Esophagus muscularis mucosa (tissue), 4 donors: ENCODE measurements at regions not wholly inside any gene's neighbourhood (a gene's known extent, or its start where the extent isn't known, plus 50 kb on each side); places are given as distances from the start of the nearest gene placed in this dataset.

Experiments used
- DNase-seq: peaks from one replicate; pipeline ENCODE4 v3.0.0-alpha.2; 2017; ENCODE audit errors: extremely low spot score
- H3K27ac ChIP-seq, 4 donors: fragments of 200-600 bp; sonication (generic); replicated peaks in 1 of 4; 1 replicate in 3 of 4; 2 replicates in 1 of 4; pipeline ENCODE4 v1.5.1; 2016 to 2019; ENCODE audit warnings: mild to moderate bottlenecking in 1 of 4
- H3K27me3 ChIP-seq, 4 donors: fragments of 200-600 bp; sonication (generic); one replicate each; pipeline versions ENCODE4 v1.5.1 to v1.6.0; 2016 to 2019
- H3K36me3 ChIP-seq, 4 donors: fragments of 200-600 bp; sonication (generic); one replicate each; pipeline ENCODE4 v1.5.1; 2016 to 2019
- H3K4me1 ChIP-seq, 4 donors: fragments of 200-600 bp; sonication (generic); one replicate each; pipeline ENCODE4 v1.5.1; 2016 to 2019
- H3K4me3 ChIP-seq, 4 donors: fragments of 200-600 bp; sonication (generic); 1 replicate in 2 of 4; 2 replicates in 2 of 4; pipeline ENCODE4 v1.5.1; 2016 to 2019; ENCODE audit warnings: mild to moderate bottlenecking in 4 of 4, moderate library complexity in 1 of 4
- H3K9me3 ChIP-seq, 4 donors: fragments of 200-600 bp; sonication (generic); 1 replicate in 3 of 4; 2 replicates in 1 of 4; pipeline ENCODE4 v1.5.1; 2016 to 2019
- EP300 ChIP-seq: sonication (generic); formaldehyde crosslinking; IDR thresholded peaks from one replicate; pipeline ENCODE4 v1.6.1; 2017; ENCODE audit warnings: antibody characterized with exemption
- POLR2A ChIP-seq: fragments of 450-650 bp; IDR thresholded peaks from one replicate; pipeline ENCODE4 v1.6.1; 2017; ENCODE audit warnings: antibody characterized with exemption, moderate library complexity, mild to moderate bottlenecking, low read depth
- POLR2AphosphoS5 ChIP-seq, 2 donors: sonication (generic); formaldehyde crosslinking; IDR thresholded peaks; one replicate each; pipeline ENCODE4 v1.6.1; 2017; ENCODE audit warnings: antibody characterized with exemption in 2 of 2
- WGBS: methylation state at CpG from one replicate; pipeline ENCODE4 v1.1.5; 2018; 5-methylcytosine and 5-hydroxymethylcytosine counted together
- intact Hi-C: fragments of 100-400 bp; cut with DNase I; formaldehyde crosslinking; loops from one replicate; pipeline ENCODE4 v1.15.1; 2023
- TF ChIP-seq, protein P1 (sequence below), 3 experiments: fragments of 200-600 bp in 2 of 3; fragments of 450-650 bp in 1 of 3; sonication (generic) in 2 of 3; IDR thresholded peaks; one replicate each; pipeline ENCODE4 v1.5.1; 2017 to 2019; ENCODE audit warnings: antibody characterized with exemption in 3 of 3, mild to moderate bottlenecking in 2 of 3, moderate library complexity in 1 of 3

DNA sequence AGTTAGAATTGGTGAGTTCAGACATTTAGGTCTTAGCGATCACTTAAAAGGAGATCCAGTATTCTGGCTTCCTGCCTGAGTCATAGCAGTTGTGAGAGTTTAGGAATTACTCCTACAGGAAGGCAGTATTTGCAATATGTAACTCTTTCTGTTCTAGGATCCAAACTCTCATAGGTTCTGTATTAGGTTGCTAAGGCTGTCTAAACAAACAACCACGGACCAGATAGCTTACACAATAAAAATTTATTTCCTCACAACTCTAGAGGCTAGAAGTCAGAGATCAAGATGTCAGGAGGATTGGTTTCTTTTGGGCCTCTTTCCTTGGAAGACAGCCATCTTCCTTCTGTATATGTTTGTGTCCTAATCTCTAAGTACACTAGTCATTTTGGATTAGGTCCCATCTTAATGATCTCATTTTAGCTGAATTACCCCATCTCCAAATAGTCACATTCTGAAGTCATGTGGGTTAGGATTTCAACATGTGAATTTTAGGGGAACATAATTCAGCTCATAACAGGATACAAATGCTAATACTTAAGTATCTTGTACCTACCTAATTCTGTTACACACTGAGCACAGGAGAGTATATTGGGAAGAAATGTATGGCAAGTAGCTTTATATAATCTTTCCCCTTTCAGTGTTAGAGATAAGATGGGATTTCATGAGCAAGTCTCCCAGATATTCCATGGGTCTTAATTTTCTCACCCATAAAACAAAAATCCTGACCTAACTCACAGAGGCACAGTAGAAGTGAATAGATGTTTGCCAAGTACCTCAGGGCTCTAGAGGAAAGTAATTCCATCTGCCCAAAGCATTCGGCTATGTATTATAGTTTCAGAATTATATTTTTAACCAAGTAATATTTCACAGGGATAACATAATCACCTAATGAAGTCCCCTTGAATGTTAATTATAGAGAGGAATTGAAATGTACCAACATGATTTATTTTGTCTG, 144.4 kb downstream of the PTBP2 start:
- WGBS = 36% methylated on average over 3 of the region's 3 CpGs
- no peak for TF ChIP-seq POLR2A
- TF ChIP-seq POLR2AphosphoS5 (IDR thresholded peaks at IDR 0.05) = peak in 1 of 2 donors; percentile 54
- H3K4me1 ChIP-seq = peaks cover 0 to 16% (median 8%) of the 10 kb centered on the region in 4 donors
- DNase-seq = no peak
- peak overlapping the region; percentile 44 to 61 (median 52) for H3K27ac ChIP-seq
- no peaks in the 10 kb centered on the region for H3K27me3 ChIP-seq
- H3K4me3 ChIP-seq = no peak overlapping the region
- intact Hi-C loops = no loop called here
- no peaks in the 10 kb centered on the region for H3K36me3 ChIP-seq
- no peaks in the 10 kb centered on the region for H3K9me3 ChIP-seq

DNA sequence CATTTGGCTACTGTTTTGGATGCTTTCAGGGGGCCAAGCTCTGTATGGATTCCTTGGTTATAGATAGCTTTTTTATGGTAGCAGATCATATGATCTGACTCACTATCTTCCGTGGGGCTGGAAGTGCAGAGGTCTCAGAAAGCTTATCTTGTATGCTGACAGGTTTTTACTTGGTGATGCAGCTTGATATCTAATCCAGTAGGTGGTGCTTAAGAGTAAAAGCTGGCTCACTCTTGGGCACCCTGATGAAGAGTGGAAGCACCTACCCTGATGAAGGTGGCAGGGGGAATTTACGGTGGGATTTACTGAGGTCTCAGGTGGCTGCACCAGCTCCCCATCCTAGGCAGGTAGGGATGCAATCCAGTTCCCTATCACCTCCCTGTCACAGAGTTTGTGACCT, 151.2 kb downstream of the PTBP2 start:
- no peak overlapping the region for H3K27ac ChIP-seq
- no peaks in the 10 kb centered on the region for H3K4me1 ChIP-seq
- intact Hi-C loops = no loop called here
- H3K9me3 ChIP-seq = peaks cover 0 to 17% (median 11%) of the 10 kb centered on the region in 4 donors
- TF ChIP-seq, protein P1, sequence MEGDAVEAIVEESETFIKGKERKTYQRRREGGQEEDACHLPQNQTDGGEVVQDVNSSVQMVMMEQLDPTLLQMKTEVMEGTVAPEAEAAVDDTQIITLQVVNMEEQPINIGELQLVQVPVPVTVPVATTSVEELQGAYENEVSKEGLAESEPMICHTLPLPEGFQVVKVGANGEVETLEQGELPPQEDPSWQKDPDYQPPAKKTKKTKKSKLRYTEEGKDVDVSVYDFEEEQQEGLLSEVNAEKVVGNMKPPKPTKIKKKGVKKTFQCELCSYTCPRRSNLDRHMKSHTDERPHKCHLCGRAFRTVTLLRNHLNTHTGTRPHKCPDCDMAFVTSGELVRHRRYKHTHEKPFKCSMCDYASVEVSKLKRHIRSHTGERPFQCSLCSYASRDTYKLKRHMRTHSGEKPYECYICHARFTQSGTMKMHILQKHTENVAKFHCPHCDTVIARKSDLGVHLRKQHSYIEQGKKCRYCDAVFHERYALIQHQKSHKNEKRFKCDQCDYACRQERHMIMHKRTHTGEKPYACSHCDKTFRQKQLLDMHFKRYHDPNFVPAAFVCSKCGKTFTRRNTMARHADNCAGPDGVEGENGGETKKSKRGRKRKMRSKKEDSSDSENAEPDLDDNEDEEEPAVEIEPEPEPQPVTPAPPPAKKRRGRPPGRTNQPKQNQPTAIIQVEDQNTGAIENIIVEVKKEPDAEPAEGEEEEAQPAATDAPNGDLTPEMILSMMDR (IDR thresholded peaks at IDR 0.05) = no peak
- no peak for TF ChIP-seq EP300
- no peaks in the 10 kb centered on the region for H3K27me3 ChIP-seq
- DNase-seq = no peak
- whole genome bisulfite sequencing = 81% methylated on average over 2 of the region's 2 CpGs
- H3K4me3 ChIP-seq = no peak overlapping the region
- H3K36me3 ChIP-seq = no peaks in the 10 kb centered on the region

GRCh38 chr1:96878640-96879039, 157.1 kb downstream of the PTBP2 start:
- no peak for TF ChIP-seq EP300
- TF ChIP-seq, protein P1 (IDR thresholded peaks at IDR 0.05) = no peak
- no peak for TF ChIP-seq POLR2A
- no peak for TF ChIP-seq POLR2AphosphoS5 (IDR thresholded peaks at IDR 0.05)
- Histone ChIP-seq H3K4me3 (no peak overlapping the region), H3K9me3 (no peaks in the 10 kb centered on the region), H3K4me1 (peaks cover 0 to 10% (median 0%) of the 10 kb centered on the region in 4 donors), H3K36me3 (no peaks in the 10 kb centered on the region), H3K27ac (no peak overlapping the region), H3K27me3 (no peaks in the 10 kb centered on the region)
- intact Hi-C loops = no loop called here
- DNase-seq = no peak
- 85% methylated on average over 1 of the region's 1 CpG for WGBS

DNA sequence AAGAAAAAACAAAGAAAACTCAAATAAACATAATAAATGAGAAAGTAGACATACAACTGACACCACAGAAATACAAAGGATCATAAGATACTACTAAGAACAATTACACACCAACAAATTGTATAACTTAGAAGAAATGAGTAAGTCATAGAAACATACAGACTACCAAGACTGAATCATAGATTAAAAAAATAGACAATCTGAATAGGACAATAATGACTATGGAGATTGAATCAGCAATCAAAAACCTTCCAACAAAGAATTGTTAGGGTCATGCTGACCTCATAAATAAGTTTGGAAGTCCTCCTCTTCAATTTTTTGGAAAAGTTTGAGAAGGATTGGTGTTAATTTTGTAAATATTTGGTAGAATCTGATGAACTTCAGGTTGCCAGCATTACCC, 159.0 kb downstream of the PTBP2 start:
- TF ChIP-seq, protein P1 (IDR thresholded peaks at IDR 0.05) = no peak
- intact Hi-C loops = no loop called here
- H3K27me3 ChIP-seq = no peaks in the 10 kb centered on the region
- H3K4me3 ChIP-seq = no peak overlapping the region
- no peaks in the 10 kb centered on the region for H3K9me3 ChIP-seq
- H3K4me1 ChIP-seq = peaks cover 0 to 10% (median 0%) of the 10 kb centered on the region in 4 donors
- no peak overlapping the region for H3K27ac ChIP-seq
- DNase-seq = no peak
- H3K36me3 ChIP-seq = no peaks in the 10 kb centered on the region

DNA sequence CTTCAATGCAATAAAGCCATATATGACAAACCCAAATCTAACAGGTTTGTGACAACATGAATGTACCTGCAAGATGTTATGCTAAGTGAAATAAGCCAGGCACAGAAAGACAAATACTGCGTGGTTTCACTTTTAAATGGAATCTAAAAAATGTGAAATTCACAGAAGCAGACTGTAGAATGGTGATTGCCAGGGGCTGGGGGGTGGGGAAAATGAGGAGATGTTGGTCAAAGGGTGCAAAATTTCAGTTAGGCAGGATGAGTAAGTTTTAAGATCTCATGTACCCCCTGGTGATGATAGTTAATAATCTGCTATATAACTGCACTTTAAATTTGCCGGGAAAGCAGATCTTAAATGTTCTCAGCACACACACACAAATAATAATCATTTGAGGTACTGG, 160.5 kb downstream of the PTBP2 start:
- DNase-seq = no peak
- no peak for TF ChIP-seq EP300
- TF ChIP-seq POLR2A = no peak
- TF ChIP-seq, protein P1 (IDR thresholded peaks at IDR 0.05) = no peak
- TF ChIP-seq POLR2AphosphoS5 (IDR thresholded peaks at IDR 0.05) = no peak
- peaks cover 0 to 10% (median 0%) of the 10 kb centered on the region in 4 donors for H3K4me1 ChIP-seq
- WGBS = 70% methylated on average over 2 of the region's 2 CpGs
- H3K4me3 ChIP-seq = no peak overlapping the region
- intact Hi-C loops = no loop called here
- no peaks in the 10 kb centered on the region for H3K9me3 ChIP-seq
- H3K36me3 ChIP-seq = no peaks in the 10 kb centered on the region
- no peaks in the 10 kb centered on the region for H3K27me3 ChIP-seq
- H3K27ac ChIP-seq = no peak overlapping the region
